ENCODE measurements at regions not wholly inside any gene's neighbourhood (a gene's known extent, or its start where the extent isn't known, plus 50 kb on each side); places are given as distances from the start of the nearest gene placed in this dataset.

DNA sequence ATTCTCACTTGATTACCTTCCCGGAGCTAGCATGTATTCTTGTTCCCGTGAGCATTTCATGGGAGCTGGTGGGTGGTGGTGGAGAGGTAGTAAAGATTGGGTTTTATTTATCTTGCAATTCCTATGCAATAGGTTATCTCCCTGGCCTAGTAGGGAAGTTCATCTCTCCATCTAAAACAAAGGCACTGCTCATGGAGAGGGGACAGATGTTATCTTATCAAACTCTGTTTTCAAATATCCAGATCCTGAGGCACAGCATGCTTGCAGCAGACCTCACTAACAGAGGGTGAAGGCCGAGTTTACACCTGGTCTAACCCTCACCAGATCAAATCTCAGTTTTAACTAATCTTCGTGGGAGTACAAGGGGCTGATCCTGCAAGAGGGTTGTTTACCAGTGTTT is 98.9 kb downstream of the CYRIA start:
- in situ Hi-C loops (cut with MboI; ENCODE audit: low sequenced_read_pairs) = no loop called here

GRCh38 chr2:16565481-16565880 is 100.2 kb downstream of the CYRIA start:
- in situ Hi-C loops (cut with MboI; ENCODE audit: low sequenced_read_pairs) = no loop called here

- in situ Hi-C loops (cut with MboI; ENCODE audit: low sequenced_read_pairs) = no loop called here
Measured at GRCh38 chr2:16561676-16562075, 104.0 kb downstream of the CYRIA start.

DNA sequence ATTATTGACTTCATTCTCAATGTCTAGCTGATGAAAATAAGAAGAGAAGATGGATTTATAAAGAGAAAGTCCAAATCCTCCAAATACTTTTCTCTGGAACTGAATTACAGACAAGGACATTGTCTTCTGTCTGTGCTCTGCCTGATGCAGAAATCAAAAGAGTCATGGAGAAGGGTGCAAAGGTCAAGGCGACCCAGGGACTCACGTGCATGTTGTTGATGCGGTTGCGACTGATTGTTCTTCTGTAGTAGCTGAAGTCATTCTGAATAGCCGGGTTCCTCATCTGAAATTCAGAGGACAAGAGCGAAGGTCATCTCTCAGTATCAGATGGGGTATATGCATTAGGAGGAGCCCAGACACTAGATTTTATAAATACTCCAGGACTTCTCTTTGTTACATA is 104.4 kb downstream of the CYRIA start:
- in situ Hi-C loops (cut with MboI; ENCODE audit: low sequenced_read_pairs) = no loop called here

DNA sequence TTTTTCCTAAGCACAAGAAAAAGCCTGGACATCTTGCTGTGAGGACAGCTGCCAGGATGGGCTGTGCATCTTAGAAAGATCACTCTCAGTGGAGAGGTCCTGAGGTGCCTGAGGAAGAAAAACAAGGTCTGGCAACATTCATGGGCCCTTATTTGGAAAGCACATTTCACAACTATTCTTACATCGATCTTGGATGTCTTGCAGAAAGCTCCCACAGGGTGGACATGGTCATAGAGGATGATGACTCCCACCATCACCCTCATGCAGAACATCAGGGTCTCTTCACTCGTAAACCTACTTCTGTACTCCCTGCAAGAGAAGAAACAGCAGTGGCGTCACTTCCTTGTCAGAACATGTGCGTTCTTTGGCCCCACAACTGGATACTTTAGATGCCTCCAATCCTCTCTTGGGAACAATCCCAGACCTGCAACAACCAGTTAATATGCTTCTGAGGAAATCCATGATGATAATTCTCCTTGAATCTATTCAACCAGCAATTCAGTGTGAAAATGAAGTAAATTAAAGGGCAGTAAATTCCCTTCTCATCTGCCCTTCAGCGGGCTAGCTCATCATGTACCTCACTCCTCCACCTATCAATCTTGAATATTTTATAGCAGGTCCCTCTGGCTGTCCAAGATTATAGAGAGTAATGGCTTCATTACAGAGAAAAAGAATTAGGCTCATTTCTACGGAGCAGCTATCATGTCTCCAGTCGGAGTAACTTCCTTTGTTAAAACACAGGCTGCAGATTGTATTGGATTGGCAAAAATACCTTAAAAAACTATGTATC is 106.2 kb downstream of the CYRIA start:
- in situ Hi-C loops (cut with MboI; ENCODE audit: low sequenced_read_pairs) = no loop called here

GRCh38 chr2:16554060-16554583 is 111.5 kb downstream of the CYRIA start:
- in situ Hi-C loops (cut with MboI; ENCODE audit: low sequenced_read_pairs) = no loop called here

GRCh38 chr2:16553226-16553625 is 112.4 kb downstream of the CYRIA start:
- in situ Hi-C loops (cut with MboI; ENCODE audit: low sequenced_read_pairs) = no loop called here

DNA sequence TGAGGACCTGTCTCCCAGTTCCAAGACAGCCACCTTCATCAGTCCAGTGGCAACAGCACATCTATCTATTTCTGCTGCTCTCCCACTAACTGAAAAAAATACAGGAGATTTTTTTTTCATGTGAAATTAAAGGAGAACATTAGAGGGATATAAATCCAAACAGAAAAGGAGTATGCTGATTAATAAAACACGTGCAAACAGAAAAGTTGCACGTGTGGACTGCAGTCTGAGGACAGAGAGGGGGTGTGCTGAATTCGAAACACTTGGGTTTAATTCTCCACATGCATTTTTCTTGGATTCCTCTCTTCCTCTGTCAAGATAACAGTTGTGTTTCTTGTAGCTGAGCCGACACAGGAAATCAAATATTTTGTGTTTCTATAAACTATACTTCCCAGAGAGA is 113.4 kb downstream of the CYRIA start:
- in situ Hi-C loops (cut with MboI; ENCODE audit: low sequenced_read_pairs) = no loop called here

DNA sequence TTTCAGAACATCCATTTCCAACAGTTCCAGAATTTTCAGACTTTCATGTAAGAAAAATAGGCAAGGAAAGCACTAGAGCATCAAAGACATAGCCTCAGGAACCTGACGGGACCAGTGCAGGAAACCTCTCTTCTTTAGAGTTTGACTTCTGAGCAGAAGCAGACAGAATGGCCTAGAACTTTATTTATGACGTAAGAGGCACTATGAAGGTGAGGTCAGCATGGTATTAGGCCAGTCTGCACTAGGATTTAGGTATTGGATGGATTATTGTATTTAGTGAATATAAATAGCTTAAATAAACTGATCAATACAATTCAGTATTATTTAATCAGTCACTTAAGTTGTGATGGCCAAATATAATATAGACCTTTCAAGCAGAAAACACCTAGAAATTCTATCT is 117.6 kb downstream of the CYRIA start:
- in situ Hi-C loops (cut with MboI; ENCODE audit: low sequenced_read_pairs) = no loop called here

- in situ Hi-C loops (cut with MboI; ENCODE audit: low sequenced_read_pairs) = no loop called here
Measured at GRCh38 chr2:16546128-16546754, 119.4 kb downstream of the CYRIA start.

DNA sequence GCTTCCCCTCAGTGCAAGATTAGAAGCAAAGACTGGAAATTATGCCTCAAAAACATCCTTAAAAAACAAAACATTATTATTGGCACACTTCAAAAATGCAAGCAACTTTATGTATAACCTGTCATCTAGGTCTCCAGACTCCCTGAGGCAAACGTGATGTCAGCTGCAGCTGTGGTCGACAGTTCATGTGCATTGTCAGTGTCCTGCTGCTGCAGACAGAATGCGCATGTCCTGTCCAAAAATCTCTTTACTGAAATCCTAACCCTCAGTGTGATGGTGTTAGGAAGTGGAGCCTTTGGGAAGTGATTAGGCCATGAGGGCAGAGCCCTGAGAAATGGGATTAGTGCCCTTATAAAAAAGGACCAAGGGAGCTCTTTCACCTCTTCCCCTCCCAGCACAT is 126.9 kb downstream of the CYRIA start:
- in situ Hi-C loops (cut with MboI; ENCODE audit: low sequenced_read_pairs) = no loop called here

DNA sequence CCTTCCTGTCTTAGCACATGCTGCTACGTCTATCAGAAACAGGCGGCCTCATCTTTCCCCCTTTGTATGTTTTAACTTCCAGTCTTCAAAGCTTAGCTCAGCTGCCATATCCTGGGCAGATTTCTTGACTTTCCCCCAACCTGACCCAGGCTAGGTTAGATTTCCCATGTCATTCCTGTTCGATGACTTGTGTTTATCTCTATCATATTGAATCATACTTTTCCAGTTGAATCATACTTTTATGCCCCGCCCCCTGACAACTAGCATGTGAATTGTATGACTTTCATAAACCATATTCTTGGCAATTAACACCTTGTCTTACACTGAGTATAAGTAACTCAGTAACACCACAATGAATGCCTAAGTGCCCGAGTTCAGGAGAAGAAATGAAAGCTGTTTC is 128.3 kb downstream of the CYRIA start:
- in situ Hi-C loops (cut with MboI; ENCODE audit: low sequenced_read_pairs) = no loop called here

DNA sequence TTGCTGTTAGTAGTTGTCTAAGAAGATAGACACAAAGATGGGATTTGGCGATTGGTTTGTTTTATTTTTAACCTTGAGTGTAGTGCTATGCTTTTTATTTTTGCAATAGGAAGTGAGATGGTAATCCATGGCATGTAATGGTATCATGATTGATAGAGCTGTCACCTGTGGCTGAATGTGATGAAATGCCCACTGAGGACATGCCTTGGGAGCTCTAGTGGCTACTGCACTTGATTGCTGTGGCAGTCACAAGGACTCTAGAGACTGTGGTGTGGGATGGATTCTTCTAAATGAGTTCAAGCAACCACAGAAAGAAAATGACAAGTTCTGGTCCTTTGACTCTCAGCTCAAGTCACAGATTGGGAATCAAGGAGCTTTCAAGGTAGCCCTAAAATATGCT is 139.4 kb downstream of the CYRIA start:
- in situ Hi-C loops (cut with MboI; ENCODE audit: low sequenced_read_pairs) = no loop called here

GRCh38 chr2:16525265-16525887 is 140.3 kb downstream of the CYRIA start:
- in situ Hi-C loops (cut with MboI; ENCODE audit: low sequenced_read_pairs) = no loop called here

GRCh38 chr2:16523711-16524110 is 141.9 kb downstream of the CYRIA start:
- in situ Hi-C loops (cut with MboI; ENCODE audit: low sequenced_read_pairs) = no loop called here

DNA sequence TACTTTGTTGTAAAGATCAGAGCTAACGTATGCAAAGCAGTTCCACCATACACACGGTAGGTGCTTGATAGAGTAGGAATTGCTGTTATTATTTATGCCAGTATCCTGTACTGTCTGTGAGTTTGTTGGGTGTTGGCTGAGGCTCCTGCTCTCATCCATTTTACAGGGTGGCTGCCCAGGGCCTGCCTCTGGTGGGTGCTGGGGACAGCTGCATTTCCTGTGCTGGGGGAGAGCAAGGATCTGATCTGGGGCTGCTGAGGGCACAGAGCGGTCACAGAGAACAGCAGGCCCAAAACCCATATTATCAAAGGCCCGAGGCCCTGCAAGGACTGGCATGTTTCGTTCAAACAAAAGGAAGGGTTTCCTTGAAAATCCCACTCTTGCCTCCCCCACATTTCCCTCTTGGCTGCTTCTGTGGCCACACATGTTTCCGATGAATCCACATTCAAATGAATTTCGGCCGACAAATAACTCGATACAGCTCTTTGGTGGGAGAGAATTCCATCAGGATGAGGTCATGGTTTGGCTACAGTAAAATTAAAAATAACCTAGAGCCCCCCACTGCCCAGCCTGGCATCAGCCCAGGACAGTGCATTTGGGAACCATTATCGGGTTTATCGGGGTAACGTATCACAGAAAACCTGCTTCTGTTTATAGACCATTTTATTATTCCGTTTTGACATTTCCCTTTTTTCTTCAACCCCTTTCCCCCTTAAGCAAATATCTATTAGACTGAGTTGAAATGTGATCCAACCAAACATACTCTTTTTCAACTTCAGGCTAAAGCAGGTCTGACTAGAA is 143.4 kb downstream of the CYRIA start:
- in situ Hi-C loops (cut with MboI; ENCODE audit: low sequenced_read_pairs) = no loop called here

DNA sequence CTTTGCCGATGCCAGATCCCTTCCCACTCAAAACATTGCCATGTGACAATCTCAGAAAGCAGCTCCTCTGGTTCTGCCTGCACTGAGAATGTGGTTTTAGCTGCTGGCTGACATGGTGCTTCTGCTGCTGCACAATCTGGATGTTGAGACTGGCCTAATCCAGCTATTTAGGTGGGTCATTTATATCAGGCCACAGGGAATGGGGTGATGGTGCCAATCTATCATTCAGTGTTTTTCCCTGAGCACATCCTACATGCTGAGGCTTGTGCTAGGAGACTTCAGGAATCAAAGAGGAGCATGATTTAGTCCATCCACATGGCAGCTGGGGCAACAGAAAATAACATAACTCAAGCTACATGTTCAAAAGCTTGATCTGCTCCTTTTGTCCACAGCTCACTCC is 144.7 kb downstream of the CYRIA start:
- in situ Hi-C loops (cut with MboI; ENCODE audit: low sequenced_read_pairs) = no loop called here

GRCh38 chr2:16515696-16516095 is 149.9 kb downstream of the CYRIA start:
- in situ Hi-C loops (cut with MboI; ENCODE audit: low sequenced_read_pairs) = no loop called here

DNA sequence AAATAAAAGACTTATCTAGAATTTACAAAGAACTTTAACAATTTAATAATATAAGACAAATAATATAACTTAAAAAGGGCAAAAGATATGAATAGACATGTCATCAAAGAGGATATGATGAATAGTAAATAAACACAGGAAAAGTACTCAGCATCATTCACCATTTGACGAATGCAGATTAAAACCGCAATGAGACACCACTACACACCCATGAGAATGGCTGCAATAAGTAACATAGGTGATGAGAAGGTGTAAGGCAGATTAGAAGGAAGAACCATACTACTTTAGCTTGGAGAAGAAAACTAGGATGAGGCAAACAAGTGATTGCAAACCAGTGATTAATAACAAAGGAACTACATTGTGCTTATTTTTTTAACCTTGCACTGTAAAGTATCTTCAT is 152.0 kb downstream of the CYRIA start:
- in situ Hi-C loops (cut with MboI; ENCODE audit: low sequenced_read_pairs) = no loop called here

DNA sequence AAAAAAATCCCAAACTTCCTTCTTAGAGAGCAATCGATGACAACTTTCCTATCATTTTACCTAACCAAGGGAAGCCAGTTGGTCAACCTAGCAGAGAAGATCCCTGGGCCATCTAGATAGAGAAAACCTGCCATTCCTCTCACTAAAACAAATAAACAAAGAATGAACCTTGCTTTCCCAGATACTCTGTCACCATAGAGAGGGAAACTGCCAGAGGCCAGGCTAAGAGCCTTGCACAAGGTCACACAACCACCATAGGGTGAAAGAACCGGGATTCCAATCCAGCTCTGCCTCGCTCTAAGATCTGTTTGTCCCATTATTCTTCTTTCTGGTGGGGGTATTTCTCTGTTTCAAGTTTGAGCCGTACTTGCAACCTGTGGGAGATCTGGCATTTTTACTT is 154.6 kb downstream of the CYRIA start:
- in situ Hi-C loops (cut with MboI; ENCODE audit: low sequenced_read_pairs) = no loop called here

- in situ Hi-C loops (cut with MboI; ENCODE audit: low sequenced_read_pairs) = no loop called here
Measured at GRCh38 chr2:16509042-16509441, 156.6 kb downstream of the CYRIA start.
